NB4 (cell line): ENCODE measurements at regions not wholly inside any gene's neighbourhood (a gene's known extent, or its start where the extent isn't known, plus 50 kb on each side); places are given as distances from the start of the nearest gene placed in this dataset.

Experiments used
- CTCF ChIP-seq: IDR thresholded peaks from one replicate; pipeline ENCODE4 v1.5.1; 2012; ENCODE audit warnings: low read depth, low read length
- MAX ChIP-seq: IDR thresholded peaks from 2 replicates; pipeline ENCODE4 v1.6.1; 2011; ENCODE audit warnings: low read depth, low read length
- POLR2A ChIP-seq: IDR thresholded peaks from 2 replicates; pipeline ENCODE4 v1.6.1; 2011; ENCODE audit warnings: mild to moderate bottlenecking; ENCODE audit not compliant: insufficient read length; ENCODE audit errors: extremely low read depth

- TF ChIP-seq CTCF (no peak), POLR2A (no peak), MAX (no peak)
These were observed 174.5 kb upstream of the HS6ST1 start for GRCh38 chr2:128492966-128493811.
